ENCODE measurements at regions not wholly inside any gene's neighbourhood (a gene's known extent, or its start where the extent isn't known, plus 50 kb on each side); places are given as distances from the start of the nearest gene placed in this dataset.

DNA sequence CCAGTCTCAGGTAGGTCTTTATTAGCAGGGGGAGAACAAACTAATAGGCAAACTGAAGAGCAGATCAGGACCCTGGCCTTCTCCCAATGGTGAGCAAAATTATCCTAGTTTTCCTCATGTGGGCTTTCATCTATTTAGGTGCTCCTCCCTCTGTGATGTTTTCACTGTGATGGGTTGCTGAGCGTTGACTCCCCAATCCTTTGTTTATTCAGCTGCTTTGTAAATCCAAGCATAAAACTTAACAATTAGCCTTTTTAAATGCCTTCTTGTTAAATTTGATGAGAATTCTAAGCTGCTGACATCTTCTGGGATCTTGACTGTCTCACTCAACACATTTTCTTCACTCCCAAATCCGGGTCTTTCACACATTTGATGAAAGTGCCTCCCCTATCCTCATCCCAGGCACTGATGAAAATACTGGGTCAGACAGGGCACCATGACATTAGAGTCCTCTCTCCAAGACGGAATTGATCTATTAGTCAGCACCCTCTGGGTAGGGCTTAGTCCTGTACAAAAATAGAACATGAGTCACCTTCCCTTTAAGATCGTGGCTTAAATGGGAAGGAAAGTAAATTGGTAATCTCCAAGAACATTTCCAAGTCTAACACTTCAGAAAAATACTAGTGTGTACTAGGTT lies 199.3 kb upstream of the ISX start:
- Histone ChIP-seq H3K9me3 (no peaks in the 10 kb centered on the region), H3K27ac (no peak overlapping the region), H3K4me1 (no peaks in the 10 kb centered on the region), H3K4me3 (replicated peaks in 1 of 3) (no peak overlapping the region), H3K27me3 (no peaks in the 10 kb centered on the region), H3K36me3 (no peaks in the 10 kb centered on the region)
- no peak for DNase-seq
- intact Hi-C loops (cut with DNase I) = no loop called here
- no peak for TF ChIP-seq POLR2A (IDR thresholded peaks at IDR 0.05)
- TF ChIP-seq, protein P1, sequence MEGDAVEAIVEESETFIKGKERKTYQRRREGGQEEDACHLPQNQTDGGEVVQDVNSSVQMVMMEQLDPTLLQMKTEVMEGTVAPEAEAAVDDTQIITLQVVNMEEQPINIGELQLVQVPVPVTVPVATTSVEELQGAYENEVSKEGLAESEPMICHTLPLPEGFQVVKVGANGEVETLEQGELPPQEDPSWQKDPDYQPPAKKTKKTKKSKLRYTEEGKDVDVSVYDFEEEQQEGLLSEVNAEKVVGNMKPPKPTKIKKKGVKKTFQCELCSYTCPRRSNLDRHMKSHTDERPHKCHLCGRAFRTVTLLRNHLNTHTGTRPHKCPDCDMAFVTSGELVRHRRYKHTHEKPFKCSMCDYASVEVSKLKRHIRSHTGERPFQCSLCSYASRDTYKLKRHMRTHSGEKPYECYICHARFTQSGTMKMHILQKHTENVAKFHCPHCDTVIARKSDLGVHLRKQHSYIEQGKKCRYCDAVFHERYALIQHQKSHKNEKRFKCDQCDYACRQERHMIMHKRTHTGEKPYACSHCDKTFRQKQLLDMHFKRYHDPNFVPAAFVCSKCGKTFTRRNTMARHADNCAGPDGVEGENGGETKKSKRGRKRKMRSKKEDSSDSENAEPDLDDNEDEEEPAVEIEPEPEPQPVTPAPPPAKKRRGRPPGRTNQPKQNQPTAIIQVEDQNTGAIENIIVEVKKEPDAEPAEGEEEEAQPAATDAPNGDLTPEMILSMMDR (IDR thresholded peaks at IDR 0.05) = no peak
- 46 to 52% methylated on average over 4 of the region's 4 CpGs for WGBS, 2 donors

- Histone ChIP-seq H3K9me3 (no peaks in the 10 kb centered on the region), H3K27me3 (no peaks in the 10 kb centered on the region), H3K4me3 (replicated peaks in 1 of 3) (no peak overlapping the region), H3K36me3 (no peaks in the 10 kb centered on the region), H3K4me1 (no peaks in the 10 kb centered on the region), H3K27ac (no peak overlapping the region)
- intact Hi-C loops (cut with DNase I) = no loop called here
- WGBS, 2 donors = 53 to 54% methylated on average over 1 of the region's 1 CpG
- TF ChIP-seq POLR2A (IDR thresholded peaks at IDR 0.05) = no peak
- TF ChIP-seq, protein P1 (IDR thresholded peaks at IDR 0.05) = no peak
- DNase-seq = no peak
These were observed 188.5 kb upstream of the ISX start for GRCh38 chr22:34877506-34877905.

GRCh38 chr22:34878171-34878570 lies 187.8 kb upstream of the ISX start:
- intact Hi-C loops (cut with DNase I) = no loop called here
- H3K27ac ChIP-seq = no peak overlapping the region
- no peaks in the 10 kb centered on the region for H3K9me3 ChIP-seq
- no peak overlapping the region for H3K4me3 ChIP-seq (replicated peaks in 1 of 3)
- no peaks in the 10 kb centered on the region for H3K4me1 ChIP-seq
- no peaks in the 10 kb centered on the region for H3K36me3 ChIP-seq
- TF ChIP-seq POLR2A (IDR thresholded peaks at IDR 0.05) = no peak
- TF ChIP-seq, protein P1 (IDR thresholded peaks at IDR 0.05) = no peak
- no peak for DNase-seq
- no peaks in the 10 kb centered on the region for H3K27me3 ChIP-seq

DNA sequence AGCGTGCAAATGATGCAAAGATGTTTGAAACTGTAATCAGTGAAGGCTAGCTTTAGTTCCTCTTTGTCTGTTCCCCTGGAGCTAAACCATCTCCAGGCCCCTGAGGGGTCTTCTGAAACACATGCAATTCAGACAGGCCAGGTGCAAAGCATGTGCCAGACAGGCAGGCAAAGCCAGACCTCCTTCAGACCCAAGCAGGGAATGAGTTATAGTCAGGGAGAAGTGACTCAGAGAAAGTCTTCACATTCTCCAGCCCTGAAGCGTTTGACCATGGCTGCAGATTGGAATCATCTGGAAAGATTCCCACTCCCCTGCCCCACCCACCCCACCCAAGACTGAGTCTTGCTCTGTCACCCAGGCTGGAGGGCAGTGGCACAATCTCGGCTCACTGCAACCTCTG lies 187.0 kb upstream of the ISX start:
- TF ChIP-seq, protein P1 (IDR thresholded peaks at IDR 0.05) = no peak
- TF ChIP-seq POLR2A (IDR thresholded peaks at IDR 0.05) = no peak
- intact Hi-C loops (cut with DNase I) = no loop called here
- Histone ChIP-seq H3K27me3 (no peaks in the 10 kb centered on the region), H3K36me3 (no peaks in the 10 kb centered on the region), H3K4me3 (replicated peaks in 1 of 3) (no peak overlapping the region), H3K4me1 (no peaks in the 10 kb centered on the region), H3K9me3 (no peaks in the 10 kb centered on the region), H3K27ac (no peak overlapping the region)
- DNase-seq = no peak
- 77 to 79% methylated on average over 2 to 3 of the region's 3 CpGs for WGBS, 2 donors

GRCh38 chr22:34880662-34881061 lies 185.3 kb upstream of the ISX start:
- Histone ChIP-seq H3K4me1 (no peaks in the 10 kb centered on the region), H3K27ac (no peak overlapping the region), H3K9me3 (no peaks in the 10 kb centered on the region), H3K4me3 (replicated peaks in 1 of 3) (no peak overlapping the region), H3K27me3 (no peaks in the 10 kb centered on the region), H3K36me3 (no peaks in the 10 kb centered on the region)
- no peak for DNase-seq
- intact Hi-C loops (cut with DNase I) = no loop called here
- TF ChIP-seq, protein P1 (IDR thresholded peaks at IDR 0.05) = no peak
- no peak for TF ChIP-seq POLR2A (IDR thresholded peaks at IDR 0.05)
- WGBS, 2 donors = 82% methylated on average over 1 of the region's 1 CpG

Data from thyroid gland (tissue), 4 donors.